ENCODE measurements at regions not wholly inside any gene's neighbourhood (a gene's known extent, or its start where the extent isn't known, plus 50 kb on each side); places are given as distances from the start of the nearest gene placed in this dataset.

DNA sequence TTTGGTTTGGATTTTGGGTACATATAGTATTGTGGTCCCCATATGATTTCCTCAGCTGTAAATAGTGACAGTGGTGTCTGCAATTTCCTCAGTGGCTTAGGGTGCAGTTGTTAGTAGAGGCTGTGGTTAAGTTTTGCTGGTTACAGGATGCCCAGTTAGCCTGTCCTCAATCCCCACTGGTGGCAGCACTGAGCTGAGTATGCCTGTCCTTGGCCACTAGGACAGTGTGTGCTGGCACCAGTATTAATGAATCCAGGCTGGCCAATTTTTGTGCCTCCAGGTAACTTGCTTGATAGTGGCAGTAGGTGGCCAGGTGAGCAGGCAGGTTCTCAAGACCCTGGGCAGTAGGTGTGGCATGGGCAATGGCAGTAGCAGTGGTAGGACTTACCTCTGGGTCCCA lies 973.1 kb downstream of the TMEM182 start:
- no peak for FAIRE-seq

- FAIRE-seq = no peak
Measured at GRCh38 chr2:103738108-103738507, 976.3 kb downstream of the TMEM182 start.

DNA sequence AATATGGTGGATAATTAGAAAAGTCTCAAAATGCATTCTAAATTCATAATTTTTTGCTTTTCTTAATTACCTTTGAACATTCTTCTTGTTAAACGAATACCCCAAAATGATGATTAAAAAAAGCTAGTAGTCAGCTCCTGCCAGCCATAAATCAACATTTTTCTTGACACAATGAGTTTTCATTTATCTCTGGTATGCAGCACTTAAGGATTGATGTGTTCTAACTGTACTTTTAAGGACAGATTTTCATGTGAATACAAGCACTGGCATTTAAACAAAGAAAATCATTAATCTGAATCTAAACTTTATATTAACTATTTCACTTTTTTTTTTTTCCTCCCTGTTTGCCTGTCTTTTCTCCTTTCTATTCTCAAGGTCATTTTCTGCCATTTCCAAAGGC lies 976.8 kb downstream of the TMEM182 start:
- FAIRE-seq = no peak

GRCh38 chr2:103739186-103739585 lies 977.4 kb downstream of the TMEM182 start:
- no peak for FAIRE-seq

DNA sequence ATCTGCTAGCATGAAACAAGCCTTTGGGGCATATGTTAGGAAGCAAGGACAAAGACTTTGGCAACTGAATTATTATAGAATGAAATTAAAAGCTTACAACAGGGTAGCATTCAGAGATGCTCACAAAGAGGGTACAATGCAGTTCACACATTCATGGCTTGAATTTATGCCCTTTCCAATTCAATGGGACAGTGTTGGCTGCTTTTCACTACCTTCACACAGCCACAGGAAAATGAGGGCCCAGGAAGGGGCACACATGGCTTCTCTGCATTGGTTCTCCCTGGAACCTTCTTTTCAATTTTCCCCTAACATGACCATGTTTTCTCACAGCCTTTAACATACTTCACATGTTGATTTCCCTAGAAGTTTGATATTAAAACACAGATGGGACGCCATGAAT lies 978.1 kb downstream of the TMEM182 start:
- no peak for FAIRE-seq

- FAIRE-seq = no peak
Measured at GRCh38 chr2:103740631-103741030, 978.8 kb downstream of the TMEM182 start.

DNA sequence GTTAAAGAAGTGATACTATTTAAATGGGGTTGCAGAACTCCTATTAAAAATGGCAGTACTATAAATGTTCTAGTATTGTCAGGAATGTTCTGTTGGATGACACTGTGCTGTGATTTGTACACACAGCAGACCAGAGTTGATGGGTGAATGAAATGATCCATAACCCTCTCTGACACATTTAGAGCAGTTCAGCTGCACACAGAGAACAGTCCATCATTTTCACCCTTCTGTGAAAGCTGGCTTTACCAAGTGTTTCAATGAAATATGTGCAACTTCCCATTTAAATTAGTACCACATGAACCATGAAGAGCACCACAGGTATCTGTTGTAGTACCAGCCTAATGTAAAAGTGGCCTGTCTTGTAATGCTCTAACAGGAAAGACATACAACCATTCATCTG lies 981.4 kb downstream of the TMEM182 start:
- FAIRE-seq = no peak

- no peak for FAIRE-seq
Measured at GRCh38 chr2:103754530-103754929, 992.7 kb downstream of the TMEM182 start.

DNA sequence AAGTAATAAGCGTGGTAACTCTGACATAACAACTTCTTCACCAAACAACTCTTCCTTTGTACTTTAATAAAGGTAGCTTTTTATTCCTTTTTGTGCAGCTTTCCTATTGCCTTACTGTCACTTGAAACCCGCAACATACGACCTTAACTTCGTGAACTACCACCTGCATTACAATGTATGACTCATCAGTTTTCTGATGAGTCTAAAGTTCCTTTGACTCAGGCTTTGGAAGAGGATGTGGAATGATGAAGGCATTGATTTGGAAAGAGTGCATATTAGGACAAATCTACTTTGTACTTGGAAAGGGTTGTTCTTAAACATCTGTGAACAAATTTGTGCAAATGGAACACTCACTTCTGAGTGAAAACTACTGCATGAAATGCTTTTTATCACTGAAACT lies 1012.1 kb downstream of the TMEM182 start:
- no peak for FAIRE-seq

GRCh38 chr2:103780088-103780702 lies 1018.4 kb downstream of the TMEM182 start:
- FAIRE-seq = no peak

- no peak for FAIRE-seq
Measured at GRCh38 chr2:103781313-103781712, 1019.5 kb downstream of the TMEM182 start.

DNA sequence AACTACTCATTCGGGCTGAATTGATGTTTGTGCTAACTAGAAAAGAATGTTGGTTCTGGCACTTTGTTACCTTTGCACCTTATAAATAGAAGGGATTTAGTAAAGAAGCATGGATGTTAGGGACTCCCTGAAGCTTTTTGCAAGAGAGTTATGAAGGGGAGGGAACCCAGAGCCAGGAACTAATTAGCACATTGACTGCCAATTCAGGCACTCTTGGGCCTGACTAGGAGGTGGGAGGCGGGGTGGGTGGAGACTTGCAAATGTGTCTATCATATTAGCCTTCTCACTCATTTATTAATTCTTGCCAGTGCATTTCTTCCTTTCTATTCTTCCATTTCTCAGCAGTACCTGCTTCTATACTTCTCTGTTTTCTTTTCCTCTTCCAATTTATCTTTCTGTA lies 1022.4 kb downstream of the TMEM182 start:
- FAIRE-seq = no peak

DNA sequence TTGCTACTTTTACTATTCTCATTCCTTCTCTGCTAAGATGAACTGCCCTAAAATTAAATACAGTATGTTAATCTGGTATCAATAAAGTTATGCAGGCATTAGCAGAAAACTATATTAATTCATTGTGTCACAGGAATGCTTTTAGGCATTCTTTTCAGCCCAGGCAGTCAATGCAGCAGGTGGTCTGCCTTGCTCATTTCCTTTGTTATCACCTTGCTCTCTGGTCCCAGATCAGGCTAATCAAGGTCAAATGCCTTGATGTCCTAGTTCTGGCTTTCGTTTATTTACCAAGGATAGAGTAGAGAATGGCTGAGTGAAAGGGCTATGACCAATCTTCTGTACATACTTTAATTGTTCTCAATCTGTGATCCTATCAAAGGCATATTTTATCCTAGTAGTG lies 1023.6 kb downstream of the TMEM182 start:
- no peak for FAIRE-seq

GRCh38 chr2:103785956-103786355 lies 1024.1 kb downstream of the TMEM182 start:
- FAIRE-seq = no peak

DNA sequence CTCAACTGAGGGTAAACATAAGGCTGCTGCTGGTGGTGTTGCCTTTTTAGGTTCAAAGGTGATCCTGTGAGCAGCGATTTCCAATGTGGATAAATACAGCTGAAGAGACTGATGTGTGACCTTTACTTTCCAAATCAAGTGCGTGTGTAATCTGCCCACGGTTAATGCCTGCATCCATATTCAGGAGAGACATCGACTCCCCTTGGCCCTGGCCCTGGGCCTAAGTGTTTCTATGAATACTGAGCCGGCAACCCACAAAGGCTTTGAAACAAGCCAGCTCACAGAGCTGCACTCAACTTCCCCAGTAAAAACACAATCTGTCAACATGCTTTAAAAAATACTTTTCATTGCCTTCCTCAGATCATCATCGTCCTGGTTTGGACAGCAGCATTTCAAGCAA lies 1026.6 kb downstream of the TMEM182 start:
- FAIRE-seq = no peak

DNA sequence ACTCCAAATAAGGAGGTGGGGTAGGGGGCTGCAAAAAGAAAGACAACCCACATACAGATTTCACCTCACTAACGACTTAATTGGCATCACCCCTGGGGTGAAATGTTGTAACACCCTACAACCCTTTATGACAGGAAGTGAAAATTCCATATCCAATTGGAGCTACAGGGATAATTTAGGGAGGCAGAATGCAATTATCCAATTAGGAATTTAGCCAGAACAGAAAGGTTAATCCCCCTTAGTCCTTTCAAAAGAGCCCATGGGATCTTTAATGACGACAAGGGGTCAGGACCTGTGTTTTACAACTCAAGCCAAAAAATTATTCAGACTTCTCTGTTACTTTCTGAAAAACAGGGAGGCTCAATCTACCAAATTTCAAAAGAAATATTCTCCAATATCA lies 1027.1 kb downstream of the TMEM182 start:
- no peak for FAIRE-seq

- no peak for FAIRE-seq
Measured at GRCh38 chr2:103789381-103790095, 1027.7 kb downstream of the TMEM182 start.

GRCh38 chr2:103792042-103792441 lies 1030.2 kb downstream of the TMEM182 start:
- no peak for FAIRE-seq

DNA sequence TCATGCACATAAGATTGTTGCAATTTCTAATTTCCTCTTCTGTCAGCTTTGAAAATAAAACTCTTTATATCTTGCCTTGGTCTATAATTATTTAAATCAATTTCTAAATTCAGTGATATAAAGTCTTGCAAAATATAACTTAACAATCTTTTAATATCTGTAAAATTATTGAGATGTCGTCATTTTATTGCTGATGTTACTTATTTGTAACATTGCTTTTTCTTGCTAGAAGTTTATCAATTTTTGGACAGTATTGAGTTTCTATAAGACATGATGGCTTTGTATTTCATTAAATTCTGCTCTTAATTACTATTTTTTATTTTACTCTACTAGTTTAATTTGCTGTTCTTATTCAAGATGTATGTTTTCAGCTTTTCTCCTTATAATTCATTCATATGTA lies 1036.5 kb downstream of the TMEM182 start:
- FAIRE-seq = peak; percentile 25

DNA sequence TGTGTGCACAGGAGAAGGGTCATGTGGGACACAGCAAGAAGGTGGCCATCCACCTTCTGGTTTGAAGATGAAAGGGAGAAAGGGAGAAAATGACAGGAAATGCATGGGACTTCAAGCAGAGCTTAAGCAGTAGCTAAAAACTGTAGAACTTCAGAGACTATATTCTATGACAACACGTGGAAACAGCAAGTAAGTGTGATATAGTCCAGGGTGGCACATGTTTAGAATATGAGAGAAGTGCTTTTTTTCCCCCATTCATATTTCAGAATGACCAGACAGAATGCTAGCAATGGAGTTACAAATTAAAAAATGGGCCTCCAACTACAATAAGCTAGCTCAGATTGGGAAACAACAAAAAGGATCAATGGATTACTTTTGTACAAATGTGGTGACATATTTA lies 1042.2 kb downstream of the TMEM182 start:
- no peak for FAIRE-seq

GRCh38 chr2:103805746-103806145 lies 1043.9 kb downstream of the TMEM182 start:
- FAIRE-seq = no peak

- no peak for FAIRE-seq
Measured at GRCh38 chr2:103808814-103809213, 1045.1 kb upstream of the POU3F3 start.

DNA sequence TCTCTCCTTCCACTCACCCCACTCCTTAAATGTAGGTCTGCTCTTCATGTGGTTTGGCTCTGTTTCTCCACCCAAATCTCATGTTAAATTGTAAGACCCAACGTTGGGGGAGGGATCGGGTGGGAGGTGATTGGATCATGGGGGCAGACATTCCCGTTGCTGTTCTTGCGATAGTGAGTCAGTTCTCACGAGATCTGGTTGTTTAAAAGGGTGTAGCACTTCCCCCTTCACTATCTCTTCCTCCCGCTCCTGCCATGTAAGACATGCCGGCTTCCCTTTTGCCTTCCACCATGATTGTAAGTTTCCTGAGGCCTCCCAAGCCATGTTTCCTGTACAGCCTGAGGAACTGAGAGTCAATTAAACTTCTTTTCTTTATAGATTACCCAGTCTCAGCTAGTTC lies 1044.5 kb upstream of the POU3F3 start:
- FAIRE-seq = no peak

GRCh38 chr2:103809941-103810441 lies 1043.9 kb upstream of the POU3F3 start:
- no peak for FAIRE-seq

DNA sequence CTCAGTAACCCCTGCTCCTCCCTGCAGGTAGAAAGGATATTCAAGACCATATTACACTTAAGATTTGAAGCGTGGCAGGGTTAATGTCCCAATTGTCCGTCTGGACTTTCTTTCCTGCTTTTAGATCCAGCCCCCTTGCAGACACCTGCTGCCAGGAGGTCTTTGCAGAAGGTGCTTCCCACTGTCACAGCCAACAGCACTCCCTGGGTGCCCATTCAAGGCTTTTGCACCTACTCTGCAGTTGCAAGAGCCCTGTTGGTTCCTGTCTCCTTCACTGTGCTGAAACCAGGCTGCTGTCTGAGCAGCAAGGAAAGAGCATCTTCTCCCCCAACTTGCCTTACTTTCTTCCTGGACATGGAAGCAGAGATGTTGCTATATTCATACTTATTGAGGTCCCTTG lies 1043.0 kb upstream of the POU3F3 start:
- FAIRE-seq = no peak
